Iris pigment epithelial cell (primary cell): ENCODE measurements at regions not wholly inside any gene's neighbourhood (a gene's known extent, or its start where the extent isn't known, plus 50 kb on each side); places are given as distances from the start of the nearest gene placed in this dataset.

Experiments used
- DNase-seq: peaks from one replicate; pipeline ENCODE4 v3.0.0-alpha.2; 2011; ENCODE audit warnings: low read depth

DNA sequence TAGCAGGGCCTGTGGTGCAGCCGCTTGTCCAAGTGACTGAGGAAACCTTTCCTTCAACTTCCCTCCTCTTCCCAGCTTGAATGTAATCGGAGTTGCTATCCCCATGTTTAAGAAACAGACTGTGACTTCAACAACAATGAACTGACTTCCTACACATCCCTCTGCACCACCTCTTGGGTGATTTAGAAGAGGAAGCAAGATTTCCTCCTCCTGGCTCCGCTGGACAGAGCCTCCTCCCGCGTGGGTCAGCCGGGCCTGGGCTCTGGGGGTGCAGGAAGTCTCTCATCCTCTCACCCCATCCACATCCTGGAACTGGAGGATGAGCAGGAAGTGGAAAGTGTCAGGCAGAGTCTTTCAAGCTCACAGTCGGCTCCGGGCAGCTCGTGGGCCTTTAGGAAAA is 84.3 kb downstream of the GATA6 start:
- DNase-seq: no peak

DNA sequence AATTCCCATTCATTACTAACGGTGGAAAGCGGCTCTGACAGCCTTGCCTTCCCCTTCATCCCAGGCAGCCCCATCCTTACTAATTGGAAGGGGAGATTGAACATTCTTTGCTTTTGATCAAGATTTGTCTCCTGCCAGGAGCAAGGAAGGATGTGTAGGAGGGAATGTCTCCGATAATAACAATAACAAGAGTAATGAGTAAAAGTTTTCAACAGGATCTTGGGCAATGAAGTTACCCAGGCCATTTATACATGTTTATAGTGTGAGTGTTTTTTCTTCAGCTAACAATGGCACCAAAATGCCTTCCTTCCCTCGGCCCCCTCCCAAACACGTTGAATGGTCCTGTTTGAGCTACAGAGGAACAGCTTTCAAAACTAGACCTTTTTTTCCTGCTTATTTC is 83.8 kb downstream of the GATA6 start:
- DNase-seq: no peak
